Breast epithelium (tissue), 4 donors: ENCODE measurements at regions not wholly inside any gene's neighbourhood (a gene's known extent, or its start where the extent isn't known, plus 50 kb on each side); places are given as distances from the start of the nearest gene placed in this dataset.

Source experiments
- DNase-seq, 2 donors: peaks; one replicate each; pipeline ENCODE4 v3.0.0-alpha.2; 2019; ENCODE audit warnings: low spot score in 2 of 2
- H3K27ac ChIP-seq, 2 donors: fragments of 200-600 bp; sonication (generic) in 1 of 2; one replicate each; pipeline ENCODE4 v1.5.1; 2016 to 2019; ENCODE audit warnings: mild to moderate bottlenecking in 1 of 2
- H3K27me3 ChIP-seq, 2 donors: fragments of 200-600 bp; sonication (generic) in 1 of 2; one replicate each; pipeline versions ENCODE4 v1.5.1 to v1.6.0; 2017 to 2019; ENCODE audit warnings: control low read depth in 1 of 2, mild to moderate bottlenecking in 1 of 2
- H3K36me3 ChIP-seq: fragments of 200-600 bp; one replicate; pipeline ENCODE4 v1.5.1; 2019
- H3K4me1 ChIP-seq, 2 donors: fragments of 200-600 bp; sonication (generic); one replicate each; pipeline ENCODE4 v1.5.1; 2016 to 2019; ENCODE audit warnings: control low read depth in 1 of 2
- H3K4me3 ChIP-seq, 3 donors: fragments of 200-600 bp; sonication (generic); 1 replicate in 2 of 3; 2 replicates in 1 of 3; pipeline ENCODE4 v1.5.1; 2016 to 2019; ENCODE audit warnings: mild to moderate bottlenecking in 3 of 3, moderate library complexity in 2 of 3
- H3K9me3 ChIP-seq, 2 donors: fragments of 200-600 bp; sonication (generic) in 1 of 2; one replicate each; pipeline ENCODE4 v1.5.1; 2016 to 2019; ENCODE audit warnings: control low read depth in 1 of 2
- POLR2A ChIP-seq: fragments of 450-650 bp; IDR thresholded peaks from one replicate; pipeline ENCODE4 v1.6.1; 2016; ENCODE audit warnings: antibody characterized with exemption, mild to moderate bottlenecking, moderate library complexity
- POLR2AphosphoS5 ChIP-seq, 3 donors: sonication (generic); formaldehyde crosslinking; IDR thresholded peaks; one replicate each; pipeline ENCODE4 v1.6.1; 2017; ENCODE audit warnings: antibody characterized with exemption in 3 of 3
- intact Hi-C: fragments of 100-400 bp; cut with DNase I; formaldehyde crosslinking; loops from one replicate; pipeline ENCODE4 v1.15.1; 2023; ENCODE audit warnings: low total_unique reads
- TF ChIP-seq, protein P1 (sequence below), 3 donors: fragments of 450-650 bp; IDR thresholded peaks; one replicate each; pipeline ENCODE4 v1.5.1; 2016 to 2017; ENCODE audit warnings: antibody characterized with exemption in 3 of 3, mild to moderate bottlenecking in 3 of 3, moderate library complexity in 3 of 3

- intact Hi-C loops, result no loop called here
- TF ChIP-seq POLR2AphosphoS5 (IDR thresholded peaks at IDR 0.05) (no peak), POLR2A (no peak)
- TF ChIP-seq, protein P1, sequence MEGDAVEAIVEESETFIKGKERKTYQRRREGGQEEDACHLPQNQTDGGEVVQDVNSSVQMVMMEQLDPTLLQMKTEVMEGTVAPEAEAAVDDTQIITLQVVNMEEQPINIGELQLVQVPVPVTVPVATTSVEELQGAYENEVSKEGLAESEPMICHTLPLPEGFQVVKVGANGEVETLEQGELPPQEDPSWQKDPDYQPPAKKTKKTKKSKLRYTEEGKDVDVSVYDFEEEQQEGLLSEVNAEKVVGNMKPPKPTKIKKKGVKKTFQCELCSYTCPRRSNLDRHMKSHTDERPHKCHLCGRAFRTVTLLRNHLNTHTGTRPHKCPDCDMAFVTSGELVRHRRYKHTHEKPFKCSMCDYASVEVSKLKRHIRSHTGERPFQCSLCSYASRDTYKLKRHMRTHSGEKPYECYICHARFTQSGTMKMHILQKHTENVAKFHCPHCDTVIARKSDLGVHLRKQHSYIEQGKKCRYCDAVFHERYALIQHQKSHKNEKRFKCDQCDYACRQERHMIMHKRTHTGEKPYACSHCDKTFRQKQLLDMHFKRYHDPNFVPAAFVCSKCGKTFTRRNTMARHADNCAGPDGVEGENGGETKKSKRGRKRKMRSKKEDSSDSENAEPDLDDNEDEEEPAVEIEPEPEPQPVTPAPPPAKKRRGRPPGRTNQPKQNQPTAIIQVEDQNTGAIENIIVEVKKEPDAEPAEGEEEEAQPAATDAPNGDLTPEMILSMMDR (IDR thresholded peaks at IDR 0.05), result no peak
- Histone ChIP-seq H3K9me3 (peaks cover 8% of the 10 kb centered on the region in 2 donors), H3K27ac (no peak overlapping the region), H3K27me3 (no peaks in the 10 kb centered on the region), H3K4me3 (no peak overlapping the region), H3K4me1 (no peaks in the 10 kb centered on the region), H3K36me3 (no peaks in the 10 kb centered on the region)
- DNase-seq, result no peak
Observed at GRCh38 chr11:105443623-105444022, 166.2 kb upstream of the GRIA4 start.

GRCh38 chr11:105432241-105432995 is 177.5 kb upstream of the GRIA4 start:
- DNase-seq, result no peak
- intact Hi-C loops, result no loop called here
- TF ChIP-seq, protein P1 (IDR thresholded peaks at IDR 0.05), result no peak
- no peak for TF ChIP-seq POLR2AphosphoS5 (IDR thresholded peaks at IDR 0.05)
- no peak for TF ChIP-seq POLR2A
- no peak overlapping the region for H3K4me3 ChIP-seq
- no peaks in the 10 kb centered on the region for H3K36me3 ChIP-seq
- H3K4me1 ChIP-seq, result no peaks in the 10 kb centered on the region
- H3K27ac ChIP-seq, result no peak overlapping the region
- H3K27me3 ChIP-seq, result no peaks in the 10 kb centered on the region
- H3K9me3 ChIP-seq, result no peaks in the 10 kb centered on the region

- no peaks in the 10 kb centered on the region for H3K36me3 ChIP-seq
- no peaks in the 10 kb centered on the region for H3K9me3 ChIP-seq
- intact Hi-C loops, result loop anchor here (5.0 kb wide), 1 partner anchor 68 kb away; no protein-coding TSS in a partner anchor
- H3K27ac ChIP-seq, result no peak overlapping the region
- no peak for TF ChIP-seq POLR2AphosphoS5 (IDR thresholded peaks at IDR 0.05)
- no peak for TF ChIP-seq POLR2A
- TF ChIP-seq, protein P1 (IDR thresholded peaks at IDR 0.05), result no peak
- no peak for DNase-seq
- H3K27me3 ChIP-seq, result no peaks in the 10 kb centered on the region
- no peak overlapping the region for H3K4me3 ChIP-seq
- H3K4me1 ChIP-seq, result no peaks in the 10 kb centered on the region
Observed at GRCh38 chr11:105429096-105429910, 180.6 kb upstream of the GRIA4 start.

- Histone ChIP-seq H3K36me3 (no peaks in the 10 kb centered on the region), H3K4me3 (no peak overlapping the region), H3K27ac (no peak overlapping the region), H3K9me3 (no peaks in the 10 kb centered on the region), H3K27me3 (no peaks in the 10 kb centered on the region), H3K4me1 (no peaks in the 10 kb centered on the region)
- TF ChIP-seq POLR2AphosphoS5 (IDR thresholded peaks at IDR 0.05) (no peak), POLR2A (no peak)
- TF ChIP-seq, protein P1 (IDR thresholded peaks at IDR 0.05), result no peak
- no peak for DNase-seq
- intact Hi-C loops, result no loop called here
Observed at GRCh38 chr11:105407101-105407500, 202.8 kb upstream of the GRIA4 start.

DNA sequence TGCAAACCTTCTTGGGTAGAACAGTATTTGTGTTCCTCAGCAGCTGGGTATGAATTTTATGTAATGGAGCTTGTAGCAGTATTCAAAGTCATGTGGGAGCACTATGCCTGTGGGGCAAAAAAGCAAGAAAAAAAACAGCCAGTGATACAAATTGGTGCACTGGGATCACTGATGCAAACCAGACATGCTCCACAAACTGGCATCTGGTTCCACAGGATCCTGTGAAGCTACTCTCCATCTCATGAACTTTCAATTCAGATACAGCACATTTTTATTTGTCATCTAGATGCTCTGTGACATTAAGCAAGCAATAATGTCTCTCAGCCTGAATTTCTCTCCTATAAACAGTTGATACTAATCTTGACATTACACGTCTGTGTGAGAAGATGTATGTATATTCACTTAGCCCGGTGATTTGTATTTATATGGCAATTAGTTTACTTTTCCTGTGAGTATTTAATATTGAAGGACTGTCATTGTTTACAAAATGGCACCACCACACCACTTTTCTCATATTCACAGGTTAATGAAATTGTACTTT is 208.5 kb upstream of the GRIA4 start:
- no peak for DNase-seq
- intact Hi-C loops, result no loop called here
- no peak overlapping the region for H3K4me3 ChIP-seq
- H3K4me1 ChIP-seq, result no peaks in the 10 kb centered on the region
- H3K36me3 ChIP-seq, result no peaks in the 10 kb centered on the region
- no peak overlapping the region for H3K27ac ChIP-seq
- H3K27me3 ChIP-seq, result no peaks in the 10 kb centered on the region
- TF ChIP-seq POLR2A, result no peak
- TF ChIP-seq, protein P1 (IDR thresholded peaks at IDR 0.05), result no peak
- no peak for TF ChIP-seq POLR2AphosphoS5 (IDR thresholded peaks at IDR 0.05)
- no peaks in the 10 kb centered on the region for H3K9me3 ChIP-seq
